Kidney capillary endothelial cell (primary cell): ENCODE measurements at regions not wholly inside any gene's neighbourhood (a gene's known extent, or its start where the extent isn't known, plus 50 kb on each side); places are given as distances from the start of the nearest gene placed in this dataset.
"Not testable (repeated sequence)": the region's sequence is repeated elsewhere in the genome, so short reads cannot be mapped to it uniquely, and the experiment has no call there.

Experiments
- DNase-seq: peaks from one replicate; pipeline ENCODE4 v3.0.0-alpha.2; 2018; ENCODE audit warnings: low spot score

GRCh38 chr9:22650946-22651345 lies 204.3 kb downstream of the DMRTA1 start:
- DNase-seq, result no peak

- no peak for DNase-seq
Measured at GRCh38 chr9:22654833-22655232, 208.2 kb downstream of the DMRTA1 start.

- DNase-seq, result no peak
Measured at GRCh38 chr9:22657713-22658112, 211.1 kb downstream of the DMRTA1 start.

GRCh38 chr9:22658484-22658883 lies 211.9 kb downstream of the DMRTA1 start:
- not testable (repeated sequence) for DNase-seq

- DNase-seq, result peak; percentile 3
Measured at GRCh38 chr9:22682536-22682935, 235.9 kb downstream of the DMRTA1 start.

- peak; percentile 31 for DNase-seq
Measured at GRCh38 chr9:22682961-22683699, 236.5 kb downstream of the DMRTA1 start.

- peak; percentile 18 for DNase-seq
Measured at GRCh38 chr9:22683700-22684075, 237.1 kb downstream of the DMRTA1 start.

GRCh38 chr9:22693156-22693555 lies 246.5 kb downstream of the DMRTA1 start:
- DNase-seq, result no peak

GRCh38 chr9:22700171-22700570 lies 253.5 kb downstream of the DMRTA1 start:
- DNase-seq, result no peak

GRCh38 chr9:22718653-22719052 lies 272.0 kb downstream of the DMRTA1 start:
- no peak for DNase-seq

GRCh38 chr9:22722492-22722891 lies 275.9 kb downstream of the DMRTA1 start:
- no peak for DNase-seq

GRCh38 chr9:22731786-22732185 lies 285.2 kb downstream of the DMRTA1 start:
- no peak for DNase-seq

- DNase-seq, result no peak
Measured at GRCh38 chr9:22739712-22740111, 293.1 kb downstream of the DMRTA1 start.

GRCh38 chr9:22740781-22741180 lies 294.2 kb downstream of the DMRTA1 start:
- DNase-seq, result no peak

GRCh38 chr9:22742401-22742800 lies 295.8 kb downstream of the DMRTA1 start:
- no peak for DNase-seq

GRCh38 chr9:22773501-22774220 lies 327.0 kb downstream of the DMRTA1 start:
- DNase-seq, result no peak

- no peak for DNase-seq
Measured at GRCh38 chr9:22790329-22790728, 343.7 kb downstream of the DMRTA1 start.

GRCh38 chr9:22808876-22809275 lies 362.3 kb downstream of the DMRTA1 start:
- no peak for DNase-seq

- no peak for DNase-seq
Measured at GRCh38 chr9:22809371-22809770, 362.7 kb downstream of the DMRTA1 start.

- DNase-seq, result peak; percentile 28
Measured at GRCh38 chr9:22813529-22813928, 366.9 kb downstream of the DMRTA1 start.

- DNase-seq, result no peak
Measured at GRCh38 chr9:22815246-22815645, 368.6 kb downstream of the DMRTA1 start.

- DNase-seq, result peak; percentile 4
Measured at GRCh38 chr9:22817181-22817580, 370.6 kb downstream of the DMRTA1 start.

GRCh38 chr9:22829236-22829635 lies 382.6 kb downstream of the DMRTA1 start:
- DNase-seq, result no peak

GRCh38 chr9:22838266-22838665 lies 391.6 kb downstream of the DMRTA1 start:
- no peak for DNase-seq
